Suprapubic skin (tissue), 4 donors: ENCODE measurements at regions not wholly inside any gene's neighbourhood (a gene's known extent, or its start where the extent isn't known, plus 50 kb on each side); places are given as distances from the start of the nearest gene placed in this dataset.

ENCODE experiments used
- DNase-seq, 2 donors: peaks; one replicate each; pipeline ENCODE4 v3.0.0-alpha.2; 2019; ENCODE audit warnings: low spot score in 2 of 2
- H3K27ac ChIP-seq: fragments of 200-600 bp; sonication (generic); one replicate; pipeline ENCODE4 v1.5.1; 2019
- H3K27me3 ChIP-seq: fragments of 200-600 bp; sonication (generic); one replicate; pipeline ENCODE4 v1.5.1; 2019
- H3K36me3 ChIP-seq: fragments of 200-600 bp; sonication (generic); one replicate; pipeline ENCODE4 v1.5.1; 2019
- H3K4me1 ChIP-seq: fragments of 200-600 bp; sonication (generic); one replicate; pipeline ENCODE4 v1.5.1; 2019
- H3K4me3 ChIP-seq: fragments of 200-600 bp; sonication (generic); one replicate; pipeline ENCODE4 v1.5.1; 2019; ENCODE audit warnings: mild to moderate bottlenecking
- H3K9me3 ChIP-seq: fragments of 200-600 bp; sonication (generic); one replicate; pipeline ENCODE4 v1.5.1; 2019
- EP300 ChIP-seq: sonication (generic); formaldehyde crosslinking; IDR thresholded peaks from one replicate; pipeline ENCODE4 v1.6.1; 2017; ENCODE audit warnings: antibody characterized with exemption
- POLR2A ChIP-seq, 2 donors: fragments of 450-650 bp; IDR thresholded peaks; one replicate each; pipeline ENCODE4 v1.6.1; 2017; ENCODE audit warnings: antibody characterized with exemption in 2 of 2, mild to moderate bottlenecking in 2 of 2, moderate library complexity in 2 of 2
- POLR2AphosphoS5 ChIP-seq, 3 donors: sonication (generic); formaldehyde crosslinking; IDR thresholded peaks; one replicate each; pipeline ENCODE4 v1.6.1; 2017; ENCODE audit warnings: antibody characterized with exemption in 3 of 3
- WGBS: methylation state at CpG from one replicate; pipeline ENCODE4 v1.1.5; 2018; 5-methylcytosine and 5-hydroxymethylcytosine counted together
- TF ChIP-seq, protein P1 (sequence below), 2 donors: fragments of 200-600 bp in 1 of 2; fragments of 450-650 bp in 1 of 2; sonication (generic) in 1 of 2; IDR thresholded peaks; one replicate each; pipeline ENCODE4 v1.5.1; 2016 to 2019; ENCODE audit warnings: antibody characterized with exemption in 2 of 2, mild to moderate bottlenecking in 1 of 2, moderate library complexity in 1 of 2

GRCh38 chr4:27463816-27464215, 603.2 kb downstream of the STIM2 start:
- DNase-seq, result no peak
- 79% methylated on average over 3 of the region's 3 CpGs for WGBS
- no peak for TF ChIP-seq EP300
- TF ChIP-seq POLR2A (IDR thresholded peaks at IDR 0.05), result no peak
- TF ChIP-seq POLR2AphosphoS5 (IDR thresholded peaks at IDR 0.05), result no peak
- TF ChIP-seq, protein P1, sequence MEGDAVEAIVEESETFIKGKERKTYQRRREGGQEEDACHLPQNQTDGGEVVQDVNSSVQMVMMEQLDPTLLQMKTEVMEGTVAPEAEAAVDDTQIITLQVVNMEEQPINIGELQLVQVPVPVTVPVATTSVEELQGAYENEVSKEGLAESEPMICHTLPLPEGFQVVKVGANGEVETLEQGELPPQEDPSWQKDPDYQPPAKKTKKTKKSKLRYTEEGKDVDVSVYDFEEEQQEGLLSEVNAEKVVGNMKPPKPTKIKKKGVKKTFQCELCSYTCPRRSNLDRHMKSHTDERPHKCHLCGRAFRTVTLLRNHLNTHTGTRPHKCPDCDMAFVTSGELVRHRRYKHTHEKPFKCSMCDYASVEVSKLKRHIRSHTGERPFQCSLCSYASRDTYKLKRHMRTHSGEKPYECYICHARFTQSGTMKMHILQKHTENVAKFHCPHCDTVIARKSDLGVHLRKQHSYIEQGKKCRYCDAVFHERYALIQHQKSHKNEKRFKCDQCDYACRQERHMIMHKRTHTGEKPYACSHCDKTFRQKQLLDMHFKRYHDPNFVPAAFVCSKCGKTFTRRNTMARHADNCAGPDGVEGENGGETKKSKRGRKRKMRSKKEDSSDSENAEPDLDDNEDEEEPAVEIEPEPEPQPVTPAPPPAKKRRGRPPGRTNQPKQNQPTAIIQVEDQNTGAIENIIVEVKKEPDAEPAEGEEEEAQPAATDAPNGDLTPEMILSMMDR (IDR thresholded peaks at IDR 0.05), result no peak
- no peaks in the 10 kb centered on the region for H3K27me3 ChIP-seq
- no peaks in the 10 kb centered on the region for H3K36me3 ChIP-seq
- no peak overlapping the region for H3K4me3 ChIP-seq
- H3K9me3 ChIP-seq, result peaks cover 4% of the 10 kb centered on the region
- H3K27ac ChIP-seq, result no peak overlapping the region
- H3K4me1 ChIP-seq, result no peaks in the 10 kb centered on the region

GRCh38 chr4:27467351-27467750, 606.7 kb downstream of the STIM2 start:
- Histone ChIP-seq H3K36me3 (no peaks in the 10 kb centered on the region), H3K9me3 (peaks cover 4% of the 10 kb centered on the region), H3K4me3 (no peak overlapping the region), H3K27ac (no peak overlapping the region), H3K4me1 (no peaks in the 10 kb centered on the region), H3K27me3 (no peaks in the 10 kb centered on the region)
- TF ChIP-seq POLR2AphosphoS5 (IDR thresholded peaks at IDR 0.05), result no peak
- TF ChIP-seq EP300, result no peak
- TF ChIP-seq POLR2A (IDR thresholded peaks at IDR 0.05), result no peak
- TF ChIP-seq, protein P1 (IDR thresholded peaks at IDR 0.05), result no peak
- DNase-seq, result no peak

DNA sequence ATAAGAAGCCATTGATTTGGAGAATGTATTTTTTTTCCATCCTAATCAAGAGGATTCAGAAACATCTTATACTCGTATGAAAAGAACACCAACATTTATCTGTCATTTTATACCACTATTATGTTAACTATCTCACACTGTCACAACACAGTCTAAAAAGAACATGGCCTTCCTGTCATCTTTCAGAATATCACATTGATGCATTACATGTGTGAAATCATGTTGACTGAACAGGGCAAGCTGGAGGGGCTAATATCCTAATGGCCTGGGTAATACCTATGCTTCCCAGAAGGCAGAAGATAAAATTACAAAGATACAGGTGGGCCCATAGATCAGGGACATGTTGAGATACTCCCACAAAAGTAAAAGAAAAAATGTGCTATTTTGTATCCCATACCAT, 611.7 kb downstream of the STIM2 start:
- no peak overlapping the region for H3K27ac ChIP-seq

DNA sequence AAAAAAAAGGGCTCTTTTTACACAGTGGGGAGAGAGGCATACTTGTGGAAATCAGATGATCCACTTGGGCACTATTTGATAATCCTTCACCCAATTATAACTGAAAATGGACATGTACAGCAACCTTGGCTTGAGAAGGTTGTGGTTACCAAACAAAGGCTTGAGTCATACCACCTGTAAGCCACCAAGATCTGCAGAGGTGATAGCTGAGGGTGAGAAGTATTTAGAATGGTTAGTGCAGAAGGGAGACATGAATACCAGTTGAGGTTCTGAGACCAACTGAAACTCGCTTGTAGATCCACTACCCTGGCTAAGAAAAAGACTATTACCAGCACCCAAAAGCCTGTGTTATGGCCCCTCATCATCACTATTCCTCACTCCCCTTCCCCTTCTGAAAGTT, 614.0 kb downstream of the STIM2 start:
- H3K9me3 ChIP-seq, result no peaks in the 10 kb centered on the region
- WGBS, result 89% methylated on average over 1 of the region's 1 CpG
- TF ChIP-seq, protein P1 (IDR thresholded peaks at IDR 0.05), result no peak
- TF ChIP-seq POLR2AphosphoS5 (IDR thresholded peaks at IDR 0.05), result no peak
- no peak for TF ChIP-seq POLR2A (IDR thresholded peaks at IDR 0.05)
- no peak for TF ChIP-seq EP300
- no peaks in the 10 kb centered on the region for H3K36me3 ChIP-seq
- no peak for DNase-seq
- no peaks in the 10 kb centered on the region for H3K27me3 ChIP-seq
- no peak overlapping the region for H3K4me3 ChIP-seq
- no peaks in the 10 kb centered on the region for H3K4me1 ChIP-seq
- H3K27ac ChIP-seq, result no peak overlapping the region

More for the DNA sequence above, 611.7 kb downstream of the STIM2 start:
- Histone ChIP-seq H3K27me3 (no peaks in the 10 kb centered on the region), H3K4me3 (no peak overlapping the region), H3K9me3 (no peaks in the 10 kb centered on the region), H3K36me3 (no peaks in the 10 kb centered on the region), H3K4me1 (no peaks in the 10 kb centered on the region)
- no peak for DNase-seq
- WGBS, result 91% methylated on average over 1 of the region's 1 CpG
- TF ChIP-seq POLR2AphosphoS5 (IDR thresholded peaks at IDR 0.05), result no peak
- no peak for TF ChIP-seq EP300
- no peak for TF ChIP-seq POLR2A (IDR thresholded peaks at IDR 0.05)
- TF ChIP-seq, protein P1 (IDR thresholded peaks at IDR 0.05), result no peak

- Histone ChIP-seq H3K36me3 (no peaks in the 10 kb centered on the region), H3K27ac (no peak overlapping the region), H3K27me3 (no peaks in the 10 kb centered on the region), H3K9me3 (no peaks in the 10 kb centered on the region), H3K4me1 (no peaks in the 10 kb centered on the region), H3K4me3 (no peak overlapping the region)
- TF ChIP-seq POLR2A (IDR thresholded peaks at IDR 0.05) (no peak), EP300 (no peak), POLR2AphosphoS5 (IDR thresholded peaks at IDR 0.05) (no peak)
- TF ChIP-seq, protein P1 (IDR thresholded peaks at IDR 0.05), result no peak
- DNase-seq, result no peak
- WGBS, result 92% methylated on average over 8 of the region's 8 CpGs
Observed at GRCh38 chr4:27484216-27484615, 623.6 kb downstream of the STIM2 start.
